ENCODE measurements at regions not wholly inside any gene's neighbourhood (a gene's known extent, or its start where the extent isn't known, plus 50 kb on each side); places are given as distances from the start of the nearest gene placed in this dataset.

GRCh38 chr4:125641611-125642010, 326.9 kb downstream of the FAT4 start:
- CTCF ChIA-PET, result interaction anchor here (1.1 kb wide), 1 partner anchor 9 kb away, joined by 3 read pairs; no protein-coding TSS in a partner anchor
- Histone ChIP-seq H3K79me2 (ENCODE audit: control insufficient read depth, insufficient read depth, low read length) (no peaks in the 10 kb centered on the region), H3K27ac (ENCODE audit: insufficient read depth, low read depth, low read length) (no peak overlapping the region), H3K4me3 (replicated peaks in 1 of 3; ENCODE audit: insufficient read depth in 1 of 3, low read depth in 1 of 3, low read length in 3 of 3) (no peak overlapping the region), H3K4me1 (ENCODE audit: control insufficient read depth, extremely low read depth, insufficient read depth, low read length) (no peaks in the 10 kb centered on the region), H3K9me1 (replicated peaks; ENCODE audit: control insufficient read depth, extremely low read depth, insufficient read depth, low read length) (no peaks in the 10 kb centered on the region), H3K27me3 (ENCODE audit: control insufficient read depth in 2 of 2, insufficient read depth in 2 of 2, low read length in 2 of 2) (no peaks in the 10 kb centered on the region), H3K9ac (replicated peaks; ENCODE audit: extremely low read depth, insufficient read depth, low read length) (no peak overlapping the region), H3K9me3 (replicated peaks; ENCODE audit: control insufficient read depth, insufficient read depth, low read length) (no peaks in the 10 kb centered on the region), H3K4me2 (ENCODE audit: insufficient read depth, low read length) (no peak overlapping the region), H2AFZ (ENCODE audit: low read depth, low read length) (no peak overlapping the region), H3K36me3 (ENCODE audit: control insufficient read depth in 2 of 2, extremely low read depth in 1 of 2, insufficient read depth in 2 of 2, low read length in 2 of 2) (no peaks in the 10 kb centered on the region), H4K20me1 (replicated peaks; ENCODE audit: control insufficient read depth, extremely low read depth, insufficient read depth, low read length) (no peaks in the 10 kb centered on the region)
- dilution Hi-C loops (cut with MboI; ENCODE audit: extremely low pct_ligation_motif_present, low sequenced_read_pairs), result no loop called here
- DNase-seq (ENCODE audit: low read depth, low spot score) (no peak), FAIRE-seq (no peak)
- no TSS peak for BruUV-seq (replicated peaks)
- TF ChIP-seq EZH2 (IDR thresholded peaks at IDR 0.05; ENCODE audit: borderline replicate concordance, low read depth, low read length, severe bottlenecking) (no peak), CTCF (IDR thresholded peaks at IDR 0.05; ENCODE audit: extremely low read depth in 1 of 2, insufficient read depth in 1 of 2, low read depth in 1 of 2, low read length in 2 of 2) (no peak), FOS (IDR thresholded peaks at IDR 0.05; ENCODE audit: borderline replicate concordance, insufficient read depth, low read length) (no peak)
- intact Hi-C loops (cut with micrococcal nuclease), result no loop called here
- POLR2A ChIA-PET, result no interaction called here

GRCh38 chr4:125642645-125643044, 327.9 kb downstream of the FAT4 start:
- Histone ChIP-seq H3K79me2 (ENCODE audit: control insufficient read depth, insufficient read depth, low read length) (no peaks in the 10 kb centered on the region), H3K9me1 (replicated peaks; ENCODE audit: control insufficient read depth, extremely low read depth, insufficient read depth, low read length) (no peaks in the 10 kb centered on the region), H3K4me2 (ENCODE audit: insufficient read depth, low read length) (no peak overlapping the region), H3K27me3 (ENCODE audit: control insufficient read depth in 2 of 2, insufficient read depth in 2 of 2, low read length in 2 of 2) (no peaks in the 10 kb centered on the region), H4K20me1 (replicated peaks; ENCODE audit: control insufficient read depth, extremely low read depth, insufficient read depth, low read length) (no peaks in the 10 kb centered on the region), H3K36me3 (ENCODE audit: control insufficient read depth in 2 of 2, extremely low read depth in 1 of 2, insufficient read depth in 2 of 2, low read length in 2 of 2) (no peaks in the 10 kb centered on the region), H2AFZ (ENCODE audit: low read depth, low read length) (no peak overlapping the region), H3K9me3 (replicated peaks; ENCODE audit: control insufficient read depth, insufficient read depth, low read length) (no peaks in the 10 kb centered on the region), H3K4me3 (replicated peaks in 1 of 3; ENCODE audit: insufficient read depth in 1 of 3, low read depth in 1 of 3, low read length in 3 of 3) (no peak overlapping the region), H3K4me1 (ENCODE audit: control insufficient read depth, extremely low read depth, insufficient read depth, low read length) (no peaks in the 10 kb centered on the region), H3K9ac (replicated peaks; ENCODE audit: extremely low read depth, insufficient read depth, low read length) (no peak overlapping the region), H3K27ac (ENCODE audit: insufficient read depth, low read depth, low read length) (no peak overlapping the region)
- DNase-seq (ENCODE audit: low read depth, low spot score) (no peak), FAIRE-seq (no peak)
- no peak for TF ChIP-seq EZH2 (IDR thresholded peaks at IDR 0.05; ENCODE audit: borderline replicate concordance, low read depth, low read length, severe bottlenecking)
- TF ChIP-seq FOS (IDR thresholded peaks at IDR 0.05; ENCODE audit: borderline replicate concordance, insufficient read depth, low read length), result no peak
- ChIA-PET CTCF (no interaction called here), POLR2A (no interaction called here)
- no TSS peak for BruUV-seq (replicated peaks)
- intact Hi-C loops (cut with micrococcal nuclease) (no loop called here), dilution Hi-C loops (cut with MboI; ENCODE audit: extremely low pct_ligation_motif_present, low sequenced_read_pairs) (no loop called here)
